ENCODE measurements at regions not wholly inside any gene's neighbourhood (a gene's known extent, or its start where the extent isn't known, plus 50 kb on each side); places are given as distances from the start of the nearest gene placed in this dataset.
"Not testable (repeated sequence)": the region's sequence is repeated elsewhere in the genome, so short reads cannot be mapped to it uniquely, and the experiment has no call there.

GRCh38 chr5:25027526-25027925, 382.7 kb upstream of the CDH10 start:
- DNase-seq, result no peak

GRCh38 chr5:25027061-25027460, 382.3 kb upstream of the CDH10 start:
- no peak for DNase-seq

GRCh38 chr5:25025831-25026230, 381.1 kb upstream of the CDH10 start:
- DNase-seq, result no peak

DNA sequence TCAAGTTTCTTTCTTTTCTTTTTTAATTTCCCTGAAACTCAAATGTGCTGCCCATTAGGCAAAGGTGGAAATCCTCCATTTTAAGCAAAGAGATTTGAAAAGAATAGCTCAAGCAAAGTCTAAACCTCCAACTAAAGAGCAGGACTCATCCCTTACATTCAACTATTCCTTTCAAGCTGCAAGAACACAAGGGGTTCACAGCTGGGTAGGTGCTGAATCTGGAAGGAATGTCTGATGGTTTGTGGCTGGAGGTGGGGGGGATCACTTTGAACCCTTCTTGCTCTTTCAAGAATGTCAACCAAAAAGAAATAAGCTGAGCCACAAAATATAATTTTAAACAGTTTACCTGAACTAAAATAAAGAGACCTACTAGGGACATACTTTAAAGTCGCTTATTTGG, 375.7 kb upstream of the CDH10 start:
- no peak for DNase-seq

DNA sequence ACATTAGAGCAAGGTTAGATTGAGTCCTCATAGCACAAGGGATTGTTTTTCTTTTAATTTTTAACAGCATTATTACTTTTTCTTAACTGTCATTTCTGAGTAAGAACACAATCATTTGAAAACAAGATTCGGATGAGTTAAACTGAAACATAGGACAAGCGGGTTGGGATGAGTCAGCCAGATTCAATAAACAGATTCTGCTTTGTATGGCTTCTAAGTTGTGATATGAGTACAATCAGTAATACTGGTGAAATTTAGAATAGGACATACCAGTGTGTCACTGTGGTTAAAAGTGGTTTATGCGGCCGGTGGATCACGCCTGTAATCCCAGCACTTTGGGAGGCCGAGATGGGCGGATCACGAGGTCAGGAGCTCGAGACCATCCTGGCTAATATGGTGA, 364.3 kb upstream of the CDH10 start:
- no peak for DNase-seq

DNA sequence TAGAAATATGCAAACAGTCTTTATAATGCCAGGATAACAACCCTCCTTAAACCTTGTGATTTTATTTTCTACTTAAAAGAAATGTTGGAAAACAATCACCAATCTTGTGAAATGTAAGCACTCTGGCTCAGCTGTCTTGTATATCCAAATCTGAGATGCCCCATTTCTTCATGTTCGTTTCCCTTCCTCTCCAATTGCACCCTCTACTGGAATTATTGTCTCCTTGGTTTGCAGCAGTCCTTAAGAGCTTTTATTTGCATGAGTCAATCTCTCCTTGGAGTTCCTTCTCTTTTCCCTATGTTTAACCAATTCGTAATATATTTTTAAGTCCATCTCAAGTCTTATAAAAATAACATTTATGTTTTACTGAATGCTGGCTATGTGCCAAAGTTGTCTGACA, 362.0 kb upstream of the CDH10 start:
- no peak for DNase-seq

- no peak for DNase-seq
Measured at GRCh38 chr5:25006237-25006636, 361.5 kb upstream of the CDH10 start.

GRCh38 chr5:25005431-25005830, 360.7 kb upstream of the CDH10 start:
- DNase-seq, result no peak

DNA sequence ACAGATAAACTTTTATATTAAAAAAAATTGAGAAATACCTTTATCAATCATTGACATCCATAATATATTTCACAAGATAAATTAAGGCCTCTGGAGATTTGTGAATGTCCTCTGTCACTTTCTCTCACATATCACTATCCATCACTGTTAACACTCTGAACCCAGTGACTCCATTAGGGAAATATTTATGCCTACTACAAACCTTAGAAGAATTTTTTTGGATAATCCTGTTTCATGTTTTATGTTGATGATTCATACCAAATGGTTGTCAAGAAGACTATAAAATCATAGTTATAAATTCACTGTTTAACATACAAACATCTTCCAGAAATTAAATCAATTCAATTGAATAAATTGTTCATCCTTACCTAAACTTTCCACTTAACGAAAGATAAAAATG, 357.6 kb upstream of the CDH10 start:
- DNase-seq, result no peak

DNA sequence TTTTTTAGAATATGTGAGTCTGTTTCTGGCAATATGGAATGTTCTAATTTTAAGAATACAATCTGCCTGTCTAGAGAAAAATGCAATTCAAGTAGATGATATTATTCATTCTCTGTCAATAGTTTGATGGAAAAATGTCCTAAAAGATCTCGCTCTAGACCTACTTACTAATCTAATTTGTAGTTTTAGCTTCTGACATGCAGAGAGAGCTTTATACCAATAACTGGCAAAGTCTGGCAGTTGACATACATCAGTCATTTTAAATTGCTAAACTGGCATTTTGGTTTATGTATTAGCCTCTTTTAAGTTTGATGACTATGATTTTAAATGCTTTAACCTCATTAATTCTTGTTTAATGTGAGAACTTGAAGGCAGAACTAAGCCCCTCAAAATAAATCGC, 355.0 kb upstream of the CDH10 start:
- no peak for DNase-seq

DNA sequence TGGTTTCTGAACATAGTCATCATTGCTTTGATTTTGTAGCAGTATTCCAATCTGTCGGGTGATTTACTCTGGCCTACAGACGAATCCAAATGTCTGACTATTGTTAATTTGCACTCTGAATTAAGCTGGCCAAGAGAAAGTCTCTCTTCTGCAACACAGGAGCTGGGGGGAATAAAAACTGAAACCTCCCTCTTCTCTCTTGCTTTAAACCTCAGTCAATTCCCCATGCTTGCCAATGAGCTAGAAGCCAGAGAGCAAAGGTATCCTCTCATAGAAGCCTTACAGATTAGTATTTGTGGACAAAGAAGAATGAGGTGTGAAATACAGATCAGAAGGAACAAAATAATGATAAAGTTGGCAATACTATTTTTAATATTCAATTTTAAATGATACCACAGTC, 353.9 kb upstream of the CDH10 start:
- no peak for DNase-seq

GRCh38 chr5:24986326-24986725, 341.5 kb upstream of the CDH10 start:
- DNase-seq, result no peak

GRCh38 chr5:24978552-24978951, 333.8 kb upstream of the CDH10 start:
- not testable (repeated sequence) for DNase-seq

DNA sequence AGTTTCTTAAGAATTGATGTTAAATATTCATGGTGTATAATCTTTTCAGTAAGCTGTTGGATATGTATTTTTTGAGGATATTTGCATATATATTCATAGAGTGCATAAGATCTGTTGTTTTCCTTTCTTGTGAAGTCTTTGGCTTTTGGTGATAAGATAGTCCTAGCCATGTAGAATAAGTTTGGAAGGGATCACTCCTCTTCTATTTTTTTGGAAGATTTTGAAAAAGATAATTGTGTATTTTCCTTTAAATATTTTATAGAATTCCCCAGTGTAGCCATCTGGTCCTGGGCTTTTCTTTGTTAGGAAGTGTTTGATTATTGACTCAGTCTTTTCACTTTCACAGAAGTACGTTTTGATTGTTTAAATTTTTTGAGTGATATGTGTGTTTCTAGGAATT, 318.8 kb upstream of the CDH10 start:
- no peak for DNase-seq

DNA sequence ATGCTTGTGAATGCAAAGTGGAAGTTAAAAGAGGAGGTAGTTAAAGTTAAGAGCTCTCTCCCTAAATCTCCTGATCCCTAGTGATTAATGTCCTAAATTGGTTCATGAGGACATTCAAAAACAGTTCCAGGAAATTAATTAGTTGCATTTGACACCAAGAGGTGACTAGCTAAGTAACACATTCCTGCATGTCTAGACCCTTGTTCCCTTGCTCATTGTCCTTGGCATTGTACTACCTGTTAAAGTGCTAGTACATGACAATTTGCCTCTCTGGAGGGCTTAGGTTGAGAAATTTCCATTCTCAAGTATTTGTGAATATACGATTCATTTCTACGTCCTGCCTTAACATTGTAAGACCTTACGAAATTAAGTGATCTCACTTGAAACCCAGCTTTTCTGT, 278.6 kb upstream of the CDH10 start:
- DNase-seq, result no peak

DNA sequence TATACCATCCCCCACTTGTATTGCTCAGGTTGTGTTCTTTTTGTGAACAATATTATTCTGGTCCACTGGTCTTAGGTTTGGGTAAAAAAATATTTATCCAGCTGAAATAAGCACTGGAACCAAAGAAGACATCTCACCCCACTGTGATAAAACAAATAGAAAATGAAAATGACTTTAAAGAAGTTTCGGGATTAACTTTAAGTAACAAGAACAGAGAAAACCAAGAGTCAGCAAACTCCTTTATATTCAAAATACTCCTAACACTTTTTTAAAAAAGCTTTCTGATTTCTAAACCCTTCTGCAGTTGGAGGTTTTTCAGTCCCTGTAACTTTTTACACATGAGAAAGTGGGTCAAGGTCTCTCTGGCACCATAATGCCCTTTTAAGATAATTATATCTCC, 273.9 kb upstream of the CDH10 start:
- no peak for DNase-seq

DNA sequence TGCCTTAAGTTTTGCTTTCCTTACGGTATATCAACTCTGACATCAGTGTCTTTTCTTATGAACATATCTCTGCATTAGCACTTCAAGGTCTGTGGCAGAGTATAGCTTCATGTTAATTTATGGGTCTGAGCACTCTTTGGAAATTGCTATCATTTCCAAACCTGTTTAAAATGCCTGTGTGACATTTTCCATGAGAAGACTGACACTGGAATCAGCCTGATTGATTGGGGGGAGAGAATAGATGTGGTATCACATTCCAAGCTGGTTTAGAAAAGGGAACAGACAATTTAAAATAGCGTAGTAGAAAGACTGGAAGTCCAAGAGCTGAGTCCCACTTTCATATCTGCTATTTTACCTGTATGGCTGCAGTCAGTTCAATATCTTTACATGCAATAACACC, 272.1 kb upstream of the CDH10 start:
- DNase-seq, result no peak

DNA sequence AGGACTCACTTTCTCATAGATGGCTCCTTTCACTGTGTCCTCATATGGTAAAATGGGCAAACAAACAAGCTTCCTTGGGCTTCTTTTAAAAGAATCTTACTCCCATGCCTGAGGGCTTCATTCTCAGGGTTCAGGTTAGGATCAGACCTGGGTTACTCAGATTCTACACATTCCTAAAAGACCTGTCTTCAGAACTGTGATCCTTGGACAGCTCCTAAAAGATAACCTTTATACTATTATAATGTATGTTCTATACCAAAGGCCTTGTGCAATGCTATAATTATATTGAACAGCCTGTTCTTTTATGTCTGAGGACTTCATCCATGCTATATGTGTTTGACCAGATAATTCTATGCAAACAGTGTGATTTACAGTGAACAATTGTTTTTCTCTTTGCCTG, 264.4 kb upstream of the CDH10 start:
- DNase-seq, result no peak

GRCh38 chr5:24906689-24907088, 261.9 kb upstream of the CDH10 start:
- no peak for DNase-seq

DNA sequence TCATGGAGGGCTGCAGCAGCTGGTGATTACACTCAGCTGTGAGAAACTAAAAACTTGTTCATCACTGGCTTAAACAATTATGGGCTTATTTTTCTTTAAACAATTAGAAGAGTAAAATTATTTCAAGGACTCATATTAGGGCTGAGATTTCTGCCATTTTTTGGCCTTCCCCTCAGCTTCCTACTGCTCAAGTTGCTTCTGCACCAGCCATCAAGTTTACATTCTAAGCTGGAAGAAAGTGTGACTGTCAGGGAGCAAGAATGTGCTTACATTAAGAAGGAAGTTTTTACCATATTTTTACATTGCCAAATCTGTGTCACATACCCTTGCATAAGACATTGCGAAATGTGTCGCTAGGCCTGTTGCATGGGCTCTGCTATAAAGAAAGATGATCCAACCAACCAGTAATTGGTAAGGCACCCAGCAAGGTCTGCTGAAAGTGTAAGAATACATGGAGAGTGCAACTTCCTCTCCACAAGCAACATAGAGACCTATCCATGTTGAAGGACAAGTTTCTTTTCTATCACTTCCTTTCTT, 260.3 kb upstream of the CDH10 start:
- DNase-seq, result no peak

DNA sequence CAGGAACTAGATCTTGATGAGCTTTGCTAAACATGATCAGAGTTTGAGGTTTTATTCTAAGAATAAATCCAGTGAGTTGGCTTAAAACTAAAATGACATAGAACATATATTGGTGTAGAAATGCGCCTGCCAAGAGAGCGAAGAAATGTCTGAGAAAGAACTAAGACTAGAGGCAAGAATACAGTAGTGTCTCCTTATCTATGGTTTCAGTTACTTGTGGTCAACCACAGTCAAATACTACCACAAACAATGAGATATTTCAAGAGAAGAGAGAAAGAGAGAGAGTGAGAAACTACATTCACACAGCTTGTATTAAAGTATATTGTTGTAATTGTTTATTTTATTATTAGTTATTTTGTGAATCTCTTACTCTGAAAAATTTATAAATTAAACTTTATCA, 254.4 kb upstream of the CDH10 start:
- DNase-seq, result no peak

- DNase-seq, result no peak
Measured at GRCh38 chr5:24864244-24864643, 219.5 kb upstream of the CDH10 start.

- no peak for DNase-seq
Measured at GRCh38 chr5:24862117-24862516, 217.3 kb upstream of the CDH10 start.

- no peak for DNase-seq
Measured at GRCh38 chr5:24855485-24855884, 210.7 kb upstream of the CDH10 start.

DNA sequence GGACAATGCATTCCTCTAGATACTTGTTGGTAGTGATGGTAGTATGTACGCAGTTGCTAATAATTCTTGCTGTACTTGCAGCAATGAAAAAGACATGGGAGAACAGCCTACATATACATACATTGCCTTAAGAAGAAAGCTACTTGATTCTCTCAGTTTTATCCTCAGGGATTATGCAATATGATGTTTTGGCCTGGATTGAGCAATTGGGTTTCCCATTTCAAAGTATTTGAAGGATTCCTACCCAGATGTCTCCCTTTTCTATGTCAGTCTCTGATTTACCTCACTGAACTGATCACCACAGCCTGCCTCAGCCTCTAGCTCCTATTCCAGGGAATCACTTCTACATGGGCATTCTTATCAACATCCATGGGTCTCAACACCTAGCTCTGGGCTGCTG, 210.1 kb upstream of the CDH10 start:
- DNase-seq, result no peak

Measured in nucleus accumbens (tissue), 56 donors.